Neural progenitor cell (in vitro differentiated cells): ENCODE measurements at regions not wholly inside any gene's neighbourhood (a gene's known extent, or its start where the extent isn't known, plus 50 kb on each side); places are given as distances from the start of the nearest gene placed in this dataset.

Experiments used
- DNase-seq: peaks from one replicate; pipeline ENCODE4 v3.0.0-alpha.2; 2016; ENCODE audit warnings: low spot score
- H2AFZ ChIP-seq: fragments of 200-600 bp; sonication (generic); replicated peaks from 2 replicates; pipeline ENCODE4 v1.6.1; 2016; ENCODE audit warnings: antibody characterized with exemption
- H3F3A ChIP-seq: fragments of 200-600 bp; sonication (generic); 2 replicates; pipeline ENCODE4 v1.6.1; 2016; ENCODE audit warnings: antibody characterized with exemption, low read depth
- H3K27ac ChIP-seq: fragments of 200-600 bp; sonication (generic); 2 replicates; pipeline ENCODE4 v1.5.1; 2016; ENCODE audit warnings: mild to moderate bottlenecking
- H3K27me3 ChIP-seq: fragments of 200-600 bp; sonication (generic); 2 replicates; pipeline ENCODE4 v1.6.1; 2016; ENCODE audit warnings: mild to moderate bottlenecking, moderate library complexity
- H3K36me3 ChIP-seq: fragments of 200-600 bp; sonication (generic); 2 replicates; pipeline ENCODE4 v1.5.1; 2016
- H3K4me1 ChIP-seq: fragments of 200-600 bp; sonication (generic); 2 replicates; pipeline ENCODE4 v1.6.1; 2016; ENCODE audit warnings: mixed run types
- H3K4me2 ChIP-seq: fragments of 200-600 bp; sonication (generic); 2 replicates; pipeline ENCODE4 v1.6.1; 2016
- H3K4me3 ChIP-seq: fragments of 200-600 bp; sonication (generic); 2 replicates; pipeline ENCODE4 v1.5.1; 2016
- H3K79me2 ChIP-seq: fragments of 200-600 bp; sonication (generic); 2 replicates; pipeline ENCODE4 v1.6.1; 2016; ENCODE audit warnings: low read depth
- H3K9ac ChIP-seq: fragments of 200-600 bp; sonication (generic); 2 replicates; pipeline ENCODE4 v1.6.1; 2016
- H3K9me3 ChIP-seq: fragments of 200-600 bp; sonication (generic); 2 replicates; pipeline ENCODE4 v1.5.1; 2016; ENCODE audit warnings: low read depth
- H4K20me1 ChIP-seq: fragments of 200-600 bp; sonication (generic); 2 replicates; pipeline ENCODE4 v1.6.1; 2016; ENCODE audit warnings: low read depth
- H3K27ac Mint-ChIP-seq: 3 replicates; pipeline ENCODE4 v1.8.0; 2021; ENCODE audit warnings: mixed read lengths
- H3K27me3 Mint-ChIP-seq: 2 replicates; pipeline ENCODE4 v1.8.0; 2022; ENCODE audit warnings: low read depth, mild to moderate bottlenecking, inconsistent platforms, moderate library complexity, mixed read lengths; ENCODE audit not compliant: insufficient read depth
- H3K36me3 Mint-ChIP-seq: 3 replicates; pipeline ENCODE4 v1.8.0; 2021; ENCODE audit warnings: mixed read lengths
- H3K4me1 Mint-ChIP-seq: 3 replicates; pipeline ENCODE4 v1.8.0; 2021; ENCODE audit warnings: mixed read lengths
- H3K4me3 Mint-ChIP-seq: 3 replicates; pipeline ENCODE4 v1.8.0; 2021; ENCODE audit warnings: mild to moderate bottlenecking, moderate library complexity, mixed read lengths
- H3K9me3 Mint-ChIP-seq: 3 replicates; pipeline ENCODE4 v1.8.0; 2020; ENCODE audit warnings: mixed read lengths
- CTCF ChIP-seq: fragments of 200-600 bp; sonication (generic); IDR thresholded peaks from 2 replicates; pipeline ENCODE4 v1.5.1; 2017; ENCODE audit warnings: antibody characterized with exemption, mild to moderate bottlenecking
- EZH2 ChIP-seq: fragments of 200-600 bp; sonication (generic); IDR thresholded peaks from 2 replicates; pipeline ENCODE4 v1.6.1; 2017; ENCODE audit warnings: antibody characterized with exemption, mild to moderate bottlenecking, moderate library complexity
- EZH2phosphoT487 ChIP-seq: fragments of 200-600 bp; sonication (generic); IDR thresholded peaks from 2 replicates; pipeline ENCODE4 v1.6.1; 2017; ENCODE audit warnings: antibody characterized with exemption

DNA sequence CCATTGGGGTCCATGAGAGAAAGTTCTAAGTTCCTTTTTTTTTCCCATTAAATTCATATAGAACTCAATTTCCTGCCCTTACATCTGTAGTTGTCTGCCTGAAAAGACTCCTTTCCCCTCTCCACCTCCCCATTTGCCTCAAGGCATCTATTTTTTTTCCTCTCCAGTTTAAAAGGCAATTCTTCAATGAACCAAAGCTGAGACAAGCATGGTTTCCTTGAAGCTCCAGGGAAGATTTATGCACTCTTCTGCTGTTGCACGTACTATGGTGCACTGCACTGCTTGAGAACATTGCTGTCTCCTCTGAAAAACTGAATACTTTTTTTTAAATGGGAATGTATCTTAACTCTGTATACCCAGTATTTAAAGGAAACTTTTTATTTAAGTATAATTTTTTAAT, 465.2 kb downstream of the CD83 start:
- no peaks in the 10 kb centered on the region for H3K79me2 ChIP-seq
- TF ChIP-seq EZH2phosphoT487 (no peak), CTCF (no peak), EZH2 (no peak)
- no peaks in the 10 kb centered on the region for H3F3A ChIP-seq
- no peak overlapping the region for H3K4me3 Mint-ChIP-seq
- no peaks in the 10 kb centered on the region for H3K4me1 Mint-ChIP-seq
- no peaks in the 10 kb centered on the region for H3K9me3 Mint-ChIP-seq
- no peak overlapping the region for H3K27ac ChIP-seq
- no peaks in the 10 kb centered on the region for H3K36me3 Mint-ChIP-seq
- no peaks in the 10 kb centered on the region for H4K20me1 ChIP-seq
- no peak overlapping the region for H2AFZ ChIP-seq
- no peak overlapping the region for H3K4me2 ChIP-seq
- H3K27me3 Mint-ChIP-seq = peaks cover 2% of the 10 kb centered on the region
- DNase-seq = no peak
- no peak overlapping the region for H3K9ac ChIP-seq
- no peak overlapping the region for H3K4me3 ChIP-seq
- H3K4me1 ChIP-seq = no peaks in the 10 kb centered on the region
- no peaks in the 10 kb centered on the region for H3K36me3 ChIP-seq
- H3K9me3 ChIP-seq = no peaks in the 10 kb centered on the region
- no peak overlapping the region for H3K27ac Mint-ChIP-seq
- H3K27me3 ChIP-seq = no peaks in the 10 kb centered on the region

GRCh38 chr6:14583826-14584225, 466.3 kb downstream of the CD83 start:
- H3K27me3 Mint-ChIP-seq = peaks cover 2% of the 10 kb centered on the region
- H3K9me3 ChIP-seq = no peaks in the 10 kb centered on the region
- no peak overlapping the region for H3K4me2 ChIP-seq
- no peaks in the 10 kb centered on the region for H3K4me1 Mint-ChIP-seq
- peaks cover 3% of the 10 kb centered on the region for H3K9me3 Mint-ChIP-seq
- H4K20me1 ChIP-seq = no peaks in the 10 kb centered on the region
- no peaks in the 10 kb centered on the region for H3K4me1 ChIP-seq
- TF ChIP-seq CTCF (no peak), EZH2 (no peak), EZH2phosphoT487 (no peak)
- no peak overlapping the region for H2AFZ ChIP-seq
- H3K79me2 ChIP-seq = no peaks in the 10 kb centered on the region
- H3K36me3 ChIP-seq = no peaks in the 10 kb centered on the region
- no peak overlapping the region for H3K27ac Mint-ChIP-seq
- H3F3A ChIP-seq = no peaks in the 10 kb centered on the region
- DNase-seq = no peak
- no peak overlapping the region for H3K27ac ChIP-seq
- H3K4me3 Mint-ChIP-seq = no peak overlapping the region
- H3K9ac ChIP-seq = no peak overlapping the region
- no peak overlapping the region for H3K4me3 ChIP-seq
- H3K27me3 ChIP-seq = no peaks in the 10 kb centered on the region
- H3K36me3 Mint-ChIP-seq = no peaks in the 10 kb centered on the region

- Histone ChIP-seq H3K27ac (no peak overlapping the region), H3K79me2 (no peaks in the 10 kb centered on the region), H3K9me3 (no peaks in the 10 kb centered on the region), H3K4me1 (no peaks in the 10 kb centered on the region), H4K20me1 (no peaks in the 10 kb centered on the region), H3K27me3 (no peaks in the 10 kb centered on the region), H3K4me3 (no peak overlapping the region), H3K36me3 (no peaks in the 10 kb centered on the region), H3K4me2 (no peak overlapping the region), H2AFZ (no peak overlapping the region), H3K9ac (no peak overlapping the region), H3F3A (no peaks in the 10 kb centered on the region)
- Mint-ChIP-seq H3K27ac (no peak overlapping the region), H3K27me3 (peaks cover 2% of the 10 kb centered on the region), H3K4me3 (no peak overlapping the region), H3K4me1 (no peaks in the 10 kb centered on the region), H3K36me3 (no peaks in the 10 kb centered on the region), H3K9me3 (peaks cover 3% of the 10 kb centered on the region)
- no peak for TF ChIP-seq EZH2
- TF ChIP-seq EZH2phosphoT487 = no peak
- TF ChIP-seq CTCF = no peak
- no peak for DNase-seq
These were observed 466.9 kb downstream of the CD83 start for GRCh38 chr6:14584450-14584849.

GRCh38 chr6:14585689-14586088, 468.1 kb downstream of the CD83 start:
- H3K27me3 Mint-ChIP-seq = peaks cover 2% of the 10 kb centered on the region
- no peaks in the 10 kb centered on the region for H3K79me2 ChIP-seq
- H3K27ac ChIP-seq = no peak overlapping the region
- H3K4me3 ChIP-seq = no peak overlapping the region
- no peak for DNase-seq
- no peaks in the 10 kb centered on the region for H3K36me3 Mint-ChIP-seq
- H3K4me1 ChIP-seq = no peaks in the 10 kb centered on the region
- peaks cover 4% of the 10 kb centered on the region for H3K9me3 Mint-ChIP-seq
- no peak overlapping the region for H3K9ac ChIP-seq
- H3F3A ChIP-seq = no peaks in the 10 kb centered on the region
- TF ChIP-seq EZH2 = no peak
- TF ChIP-seq EZH2phosphoT487 = no peak
- TF ChIP-seq CTCF = no peak
- no peaks in the 10 kb centered on the region for H3K9me3 ChIP-seq
- no peaks in the 10 kb centered on the region for H3K4me1 Mint-ChIP-seq
- no peak overlapping the region for H3K4me3 Mint-ChIP-seq
- H3K36me3 ChIP-seq = no peaks in the 10 kb centered on the region
- H3K27me3 ChIP-seq = no peaks in the 10 kb centered on the region
- H2AFZ ChIP-seq = no peak overlapping the region
- H3K27ac Mint-ChIP-seq = no peak overlapping the region
- H4K20me1 ChIP-seq = no peaks in the 10 kb centered on the region
- H3K4me2 ChIP-seq = no peak overlapping the region
